ENCODE measurements at regions not wholly inside any gene's neighbourhood (a gene's known extent, or its start where the extent isn't known, plus 50 kb on each side); places are given as distances from the start of the nearest gene placed in this dataset.

DNA sequence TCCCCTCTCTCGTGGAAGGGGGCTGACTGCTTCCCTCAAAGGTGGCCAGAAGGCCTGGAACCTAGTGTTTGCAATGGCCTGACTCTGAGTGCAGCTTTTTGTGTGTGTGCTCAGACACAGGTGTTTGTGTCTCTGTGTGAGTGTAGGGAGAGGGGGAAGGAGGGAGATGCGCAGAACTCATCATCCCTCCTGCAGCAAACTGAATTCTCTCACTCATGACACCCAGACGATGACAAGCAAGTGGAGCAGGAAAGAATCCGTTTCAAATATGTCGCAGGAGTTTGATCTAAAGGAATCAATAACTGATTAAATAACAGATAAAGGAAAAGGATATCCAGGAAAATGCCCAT, 101.4 kb downstream of the TNFAIP3 start:
- no peaks in the 10 kb centered on the region for H3K36me3 ChIP-seq
- no peaks in the 10 kb centered on the region for H3K9me3 ChIP-seq
- H3K4me1 ChIP-seq, result peaks cover 0 to 28% of the 10 kb centered on the region in 2 donors
- peak overlapping the region in 1 of 2 donors; percentile 73 for H3K27ac ChIP-seq
- ATAC-seq, result no peak
- no peak overlapping the region for H3K4me3 ChIP-seq
- TF ChIP-seq, protein P1, sequence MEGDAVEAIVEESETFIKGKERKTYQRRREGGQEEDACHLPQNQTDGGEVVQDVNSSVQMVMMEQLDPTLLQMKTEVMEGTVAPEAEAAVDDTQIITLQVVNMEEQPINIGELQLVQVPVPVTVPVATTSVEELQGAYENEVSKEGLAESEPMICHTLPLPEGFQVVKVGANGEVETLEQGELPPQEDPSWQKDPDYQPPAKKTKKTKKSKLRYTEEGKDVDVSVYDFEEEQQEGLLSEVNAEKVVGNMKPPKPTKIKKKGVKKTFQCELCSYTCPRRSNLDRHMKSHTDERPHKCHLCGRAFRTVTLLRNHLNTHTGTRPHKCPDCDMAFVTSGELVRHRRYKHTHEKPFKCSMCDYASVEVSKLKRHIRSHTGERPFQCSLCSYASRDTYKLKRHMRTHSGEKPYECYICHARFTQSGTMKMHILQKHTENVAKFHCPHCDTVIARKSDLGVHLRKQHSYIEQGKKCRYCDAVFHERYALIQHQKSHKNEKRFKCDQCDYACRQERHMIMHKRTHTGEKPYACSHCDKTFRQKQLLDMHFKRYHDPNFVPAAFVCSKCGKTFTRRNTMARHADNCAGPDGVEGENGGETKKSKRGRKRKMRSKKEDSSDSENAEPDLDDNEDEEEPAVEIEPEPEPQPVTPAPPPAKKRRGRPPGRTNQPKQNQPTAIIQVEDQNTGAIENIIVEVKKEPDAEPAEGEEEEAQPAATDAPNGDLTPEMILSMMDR (IDR thresholded peaks at IDR 0.05), result no peak
- intact Hi-C loops (cut with DNase I), result no loop called here
- H3K27me3 ChIP-seq, result no peaks in the 10 kb centered on the region
- DNase-seq, result no peak

DNA sequence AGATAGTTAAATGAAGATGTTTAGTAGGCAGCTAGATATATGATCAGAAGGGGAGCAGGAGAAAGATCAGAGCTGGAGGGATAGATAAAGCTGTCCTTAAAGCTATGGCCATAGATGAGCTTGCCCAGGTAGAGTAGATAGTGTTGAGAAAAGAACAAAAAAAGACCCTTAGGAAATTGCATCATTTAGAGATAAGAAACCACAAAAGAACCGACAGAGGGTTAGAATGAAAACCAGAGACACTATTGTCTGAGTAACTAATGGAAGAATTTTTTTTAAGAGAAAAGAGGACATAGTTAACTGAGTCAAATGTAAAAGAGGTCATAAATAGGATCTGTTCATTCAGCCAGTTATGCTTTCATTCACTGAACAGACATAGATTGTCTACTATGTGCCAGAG, 101.8 kb downstream of the TNFAIP3 start:
- no peak for ATAC-seq
- Histone ChIP-seq H3K4me3 (no peak overlapping the region), H3K27ac (peak overlapping the region in 1 of 2 donors; percentile 73), H3K36me3 (no peaks in the 10 kb centered on the region), H3K4me1 (peaks cover 0 to 28% of the 10 kb centered on the region in 2 donors), H3K27me3 (no peaks in the 10 kb centered on the region), H3K9me3 (no peaks in the 10 kb centered on the region)
- TF ChIP-seq, protein P1 (IDR thresholded peaks at IDR 0.05), result no peak
- no peak for DNase-seq
- intact Hi-C loops (cut with DNase I), result no loop called here

DNA sequence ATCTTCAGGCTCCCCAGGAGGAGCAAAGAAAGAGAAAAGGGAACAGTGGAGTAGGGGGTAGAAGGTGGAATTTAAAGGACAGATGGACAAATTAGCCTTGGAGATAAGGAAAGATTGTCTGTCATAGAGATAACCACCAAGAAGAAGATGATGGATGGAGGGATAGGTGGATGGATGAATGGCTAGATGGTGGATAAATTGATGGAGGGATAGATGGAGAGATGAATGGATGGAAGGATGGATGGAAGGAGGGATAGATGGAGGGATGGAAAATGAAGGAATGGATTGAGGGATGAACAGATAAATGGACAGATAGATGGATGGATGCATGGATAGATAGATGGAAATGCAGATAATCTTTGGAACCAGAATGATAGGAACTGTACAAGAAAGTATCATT, 102.8 kb downstream of the TNFAIP3 start:
- H3K9me3 ChIP-seq, result no peaks in the 10 kb centered on the region
- ATAC-seq (no peak), DNase-seq (no peak)
- peaks cover 0 to 31% of the 10 kb centered on the region in 2 donors for H3K4me1 ChIP-seq
- no peaks in the 10 kb centered on the region for H3K36me3 ChIP-seq
- H3K27ac ChIP-seq, result no peak overlapping the region
- no peak overlapping the region for H3K4me3 ChIP-seq
- TF ChIP-seq, protein P1 (IDR thresholded peaks at IDR 0.05), result no peak
- intact Hi-C loops (cut with DNase I), result loop anchor here in 1 of 2 donors (10.0 kb wide), 1 partner anchor 265 kb away; no protein-coding TSS in a partner anchor
- H3K27me3 ChIP-seq, result no peaks in the 10 kb centered on the region

DNA sequence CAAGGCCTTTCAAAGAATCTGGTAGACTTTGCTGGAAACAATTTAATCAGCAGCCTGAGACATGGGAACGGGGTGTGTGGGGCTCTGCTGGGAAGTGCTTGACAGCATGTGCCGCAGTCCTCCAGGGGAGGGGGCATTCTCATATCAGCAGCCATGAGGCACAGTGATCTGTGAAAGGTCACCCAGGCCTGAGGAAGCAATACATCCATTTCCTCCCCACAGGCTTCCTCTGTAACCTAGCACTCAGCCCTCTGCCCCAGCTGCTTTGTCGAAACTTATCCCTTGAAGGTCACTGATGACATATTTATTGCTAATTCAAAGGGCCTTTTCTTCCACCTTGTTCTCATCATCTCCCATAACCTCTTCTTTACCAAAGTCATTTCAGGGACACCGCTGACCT, 103.3 kb downstream of the TNFAIP3 start:
- ATAC-seq (no peak), DNase-seq (no peak)
- Histone ChIP-seq H3K4me1 (peaks cover 0 to 36% of the 10 kb centered on the region in 2 donors), H3K9me3 (no peaks in the 10 kb centered on the region), H3K36me3 (no peaks in the 10 kb centered on the region), H3K4me3 (no peak overlapping the region), H3K27ac (no peak overlapping the region), H3K27me3 (no peaks in the 10 kb centered on the region)
- TF ChIP-seq, protein P1 (IDR thresholded peaks at IDR 0.05), result no peak
- intact Hi-C loops (cut with DNase I), result loop anchor here in 1 of 2 donors (10.0 kb wide), 1 partner anchor 266 kb away; no protein-coding TSS in a partner anchor

DNA sequence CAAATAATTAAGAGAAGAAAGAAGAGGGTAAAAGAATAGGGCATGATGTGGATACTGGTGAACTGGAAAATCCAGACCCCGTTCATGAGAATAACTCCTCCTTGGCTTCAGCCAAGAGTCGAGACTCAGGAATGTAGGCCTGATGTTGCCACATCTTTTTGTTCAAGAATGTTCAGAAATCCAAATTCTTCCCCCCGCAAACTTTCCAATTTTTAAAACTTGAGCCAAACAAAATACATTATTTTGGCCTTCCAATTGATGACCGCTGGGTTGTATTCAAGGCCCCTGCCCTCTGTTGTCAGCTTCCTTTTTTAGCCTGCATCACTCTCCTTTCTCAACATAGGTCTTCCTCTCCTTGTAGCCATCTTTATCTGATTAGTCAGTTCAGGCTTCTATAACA, 106.1 kb downstream of the TNFAIP3 start:
- intact Hi-C loops (cut with DNase I), result loop anchor here in 1 of 2 donors (10.0 kb wide), 1 partner anchor 268 kb away; no protein-coding TSS in a partner anchor
- no peak for ATAC-seq

More for the DNA sequence above, 106.1 kb downstream of the TNFAIP3 start:
- Histone ChIP-seq H3K27me3 (no peaks in the 10 kb centered on the region), H3K9me3 (no peaks in the 10 kb centered on the region), H3K4me3 (no peak overlapping the region), H3K4me1 (peaks cover 0 to 34% of the 10 kb centered on the region in 2 donors), H3K27ac (no peak overlapping the region), H3K36me3 (no peaks in the 10 kb centered on the region)
- DNase-seq, result no peak
- TF ChIP-seq, protein P1 (IDR thresholded peaks at IDR 0.05), result no peak

Data from left lung (tissue), 4 donors.